A549 (cell line): ENCODE measurements at regions not wholly inside any gene's neighbourhood (a gene's known extent, or its start where the extent isn't known, plus 50 kb on each side); places are given as distances from the start of the nearest gene placed in this dataset.

Source experiments
- CBX2 ChIP-seq: fragments of 200-600 bp; sonication (generic); IDR thresholded peaks from 2 replicates; pipeline ENCODE4 v1.6.1; 2016; ENCODE audit warnings: low read depth, mild to moderate bottlenecking, borderline replicate concordance
- EHF ChIP-seq: fragments of 250-450 bp; sonication (Bioruptor Pico); IDR thresholded peaks from 2 replicates; pipeline ENCODE4 v1.5.0; 2020; ENCODE audit warnings: mild to moderate bottlenecking
- EP300 ChIP-seq, 2 experiments: fragments of >200 bp; sonication (Bioruptor Twin); formaldehyde crosslinking; IDR thresholded peaks; 2 replicates in 1 of 2; 3 replicates in 1 of 2; pipeline ENCODE4 v1.6.1; 2016 to 2017
- NFE2L2 ChIP-seq: fragments of 150-350 bp; conservative IDR thresholded peaks from 2 replicates; pipeline ENCODE4 v1.6.1; 2014; ENCODE audit warnings: low read length
- NPAS2 ChIP-seq: fragments of 250-450 bp; sonication (Bioruptor Pico); IDR thresholded peaks from 2 replicates; pipeline ENCODE4 v1.8.0; 2022; ENCODE audit warnings: mild to moderate bottlenecking, moderate library complexity, borderline replicate concordance
- POLR2A ChIP-seq: IDR thresholded peaks from 2 replicates; pipeline ENCODE4 v1.6.1; 2012; ENCODE audit warnings: mild to moderate bottlenecking, low read length
- RFX5 ChIP-seq: fragments of 450-650 bp; IDR thresholded peaks from 2 replicates; pipeline ENCODE4 v1.7.1; 2014; ENCODE audit warnings: antibody characterized with exemption, mild to moderate bottlenecking, moderate library complexity
- TFCP2L1 ChIP-seq: fragments of 250-450 bp; sonication (Bioruptor Pico); IDR thresholded peaks from 2 replicates; pipeline ENCODE4 v1.5.0; 2021; ENCODE audit warnings: mild to moderate bottlenecking
- TF ChIP-seq, protein P1 (sequence below): fragments of >200 bp; sonication (Bioruptor Twin); formaldehyde crosslinking; IDR thresholded peaks from 3 replicates; pipeline ENCODE4 v1.5.1; 2016

- no peak for TF ChIP-seq CBX2
- TF ChIP-seq, protein P1, sequence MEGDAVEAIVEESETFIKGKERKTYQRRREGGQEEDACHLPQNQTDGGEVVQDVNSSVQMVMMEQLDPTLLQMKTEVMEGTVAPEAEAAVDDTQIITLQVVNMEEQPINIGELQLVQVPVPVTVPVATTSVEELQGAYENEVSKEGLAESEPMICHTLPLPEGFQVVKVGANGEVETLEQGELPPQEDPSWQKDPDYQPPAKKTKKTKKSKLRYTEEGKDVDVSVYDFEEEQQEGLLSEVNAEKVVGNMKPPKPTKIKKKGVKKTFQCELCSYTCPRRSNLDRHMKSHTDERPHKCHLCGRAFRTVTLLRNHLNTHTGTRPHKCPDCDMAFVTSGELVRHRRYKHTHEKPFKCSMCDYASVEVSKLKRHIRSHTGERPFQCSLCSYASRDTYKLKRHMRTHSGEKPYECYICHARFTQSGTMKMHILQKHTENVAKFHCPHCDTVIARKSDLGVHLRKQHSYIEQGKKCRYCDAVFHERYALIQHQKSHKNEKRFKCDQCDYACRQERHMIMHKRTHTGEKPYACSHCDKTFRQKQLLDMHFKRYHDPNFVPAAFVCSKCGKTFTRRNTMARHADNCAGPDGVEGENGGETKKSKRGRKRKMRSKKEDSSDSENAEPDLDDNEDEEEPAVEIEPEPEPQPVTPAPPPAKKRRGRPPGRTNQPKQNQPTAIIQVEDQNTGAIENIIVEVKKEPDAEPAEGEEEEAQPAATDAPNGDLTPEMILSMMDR: no peak
- no peak for TF ChIP-seq TFCP2L1 (CRISPR knock-in tag)
- TF ChIP-seq POLR2A: no peak
- TF ChIP-seq RFX5: no peak
- TF ChIP-seq EP300 (IDR thresholded peaks at IDR 0.05): no peak
- TF ChIP-seq NPAS2 (CRISPR knock-in tag): no peak
- TF ChIP-seq EHF (CRISPR knock-in tag): no peak
- no peak for TF ChIP-seq NFE2L2
Observed at GRCh38 chr10:4062751-4063150, 277.7 kb upstream of the KLF6 start.
